Endometrium (tissue), 2 donors: ENCODE measurements at regions not wholly inside any gene's neighbourhood (a gene's known extent, or its start where the extent isn't known, plus 50 kb on each side); places are given as distances from the start of the nearest gene placed in this dataset.
"Not testable (repeated sequence)": the region's sequence is repeated elsewhere in the genome, so short reads cannot be mapped to it uniquely, and the experiment has no call there.

ENCODE experiments used
- FAIRE-seq: peaks from 2 replicates; lab custom pipeline; 2012; peaks lifted over from hg19 to GRCh38; lab: Jason Lieb, UNC
- donor health status: control.
- donor health status: control.

DNA sequence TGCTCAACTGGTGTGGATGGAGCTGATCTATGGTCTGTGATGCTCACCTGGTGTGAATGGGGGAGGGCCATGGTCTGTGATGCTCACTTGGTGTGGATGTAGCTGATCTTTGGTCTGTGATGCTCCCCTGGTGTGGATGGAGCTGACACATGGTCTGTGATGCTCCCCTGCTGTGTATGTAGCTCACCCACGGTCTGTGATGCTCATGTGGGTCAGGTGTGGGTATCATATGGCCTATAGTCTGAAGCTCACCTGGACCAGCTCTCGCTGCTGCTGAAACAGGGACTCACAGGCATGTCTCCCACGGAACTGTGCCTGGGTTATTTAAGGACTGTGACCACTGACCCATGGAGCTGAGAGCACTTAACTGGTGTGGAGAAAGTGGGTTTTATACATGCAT lies 109.7 kb downstream of the CRLF2 start:
- FAIRE-seq, result no peak

DNA sequence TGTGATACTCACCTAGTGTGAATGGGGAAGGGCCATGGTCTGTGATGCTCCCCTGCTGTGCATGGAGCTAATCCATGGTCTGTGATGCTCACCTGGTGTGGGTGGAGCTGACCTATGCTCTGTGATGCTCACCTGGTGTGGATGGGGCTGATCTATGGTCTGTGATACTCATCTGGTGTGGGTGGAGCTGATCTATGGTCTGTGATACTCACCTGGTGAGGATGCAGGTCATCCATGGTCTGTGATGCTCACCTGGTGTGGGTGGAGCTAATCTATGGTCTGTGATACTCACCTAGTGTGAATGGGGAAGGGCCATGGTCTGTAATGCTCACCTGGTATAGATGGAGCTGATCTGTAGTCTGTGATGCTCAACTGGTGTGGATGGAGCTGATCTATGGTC lies 110.2 kb downstream of the CRLF2 start:
- not testable (repeated sequence) for FAIRE-seq

DNA sequence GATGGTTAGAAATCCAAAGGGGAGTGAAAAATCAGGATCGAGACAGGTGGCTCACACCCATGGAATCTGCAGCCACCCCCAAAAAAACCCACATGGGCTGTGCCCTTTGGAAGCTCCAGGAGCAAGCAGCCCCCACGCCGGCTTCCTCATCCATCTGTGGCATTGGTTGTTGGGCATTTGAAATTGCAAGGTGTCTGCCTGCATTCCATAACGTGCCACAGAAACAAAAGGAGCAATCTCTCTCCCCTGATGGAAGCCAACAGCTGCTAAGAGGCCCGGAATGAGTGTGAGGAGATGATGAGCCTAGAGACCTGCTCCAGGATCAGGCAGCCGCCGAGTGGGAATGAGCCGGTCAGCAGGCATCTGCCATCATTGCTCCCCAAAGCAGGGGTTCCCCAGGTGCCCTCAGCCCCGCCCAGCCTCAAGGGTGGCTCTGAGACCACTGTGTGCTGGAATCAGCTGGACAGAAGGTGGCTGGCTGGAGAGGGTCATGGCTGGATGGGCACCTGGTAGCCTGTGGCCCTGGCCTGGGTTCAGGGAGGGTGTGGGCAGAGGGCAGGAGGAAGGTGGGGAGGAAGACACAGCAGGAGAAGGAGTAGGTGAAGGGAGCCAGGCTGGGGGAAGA lies 113.2 kb downstream of the CRLF2 start:
- no peak for FAIRE-seq

DNA sequence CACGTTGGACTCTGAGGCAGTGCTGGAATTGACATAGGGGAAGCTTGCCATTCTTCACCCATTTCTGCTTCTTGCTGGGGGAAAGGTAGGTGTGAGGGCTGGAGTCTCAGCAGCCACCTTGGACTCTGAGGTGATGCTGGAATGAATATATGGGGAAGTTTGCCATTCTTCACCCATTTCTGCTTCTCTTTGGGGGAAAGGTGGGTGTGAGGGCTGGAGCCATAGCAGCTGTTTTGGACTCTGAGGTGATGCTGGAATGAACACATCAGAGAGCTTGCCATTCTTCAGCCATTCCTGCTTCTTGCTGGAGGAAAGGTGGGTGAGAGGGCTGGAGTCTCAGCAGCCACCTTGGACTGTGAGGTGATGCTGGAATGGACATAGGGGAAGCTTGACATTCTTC lies 115.1 kb downstream of the CRLF2 start:
- no peak for FAIRE-seq

DNA sequence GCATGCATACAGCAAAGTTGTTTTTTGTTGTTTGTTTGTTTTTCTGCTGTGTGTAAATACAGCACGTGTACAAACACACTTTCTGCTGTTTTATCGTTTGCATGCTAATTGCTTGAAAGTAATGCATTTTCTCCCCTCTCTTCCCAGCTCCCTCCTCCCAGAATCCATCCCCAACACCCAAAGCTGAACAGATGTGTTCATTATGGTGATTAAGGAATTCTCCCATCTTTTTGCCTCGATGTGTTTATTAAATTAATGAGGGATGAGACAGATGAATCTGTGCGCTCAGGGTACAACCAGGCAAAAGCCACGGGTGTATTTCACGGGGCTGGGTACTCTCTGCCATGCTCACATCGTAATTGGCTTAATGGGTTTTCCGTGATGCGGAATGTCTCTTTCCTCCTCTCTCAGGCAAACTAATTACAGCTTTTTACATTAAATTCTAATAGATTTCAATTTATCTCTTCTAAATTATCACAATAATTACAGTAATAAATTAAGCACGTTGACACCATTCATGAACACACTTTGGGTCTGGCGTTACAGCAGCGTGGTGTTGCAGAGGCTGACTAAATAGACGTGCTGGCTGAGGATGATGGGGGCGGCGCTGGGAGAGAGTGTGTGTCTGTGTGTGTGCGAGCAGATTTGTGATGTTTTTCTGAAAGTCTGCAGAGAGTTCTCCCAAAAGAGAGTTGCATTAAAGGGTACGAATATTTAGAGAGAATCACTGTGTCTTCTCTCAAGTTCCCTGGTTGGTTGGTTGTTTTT lies 117.7 kb downstream of the CRLF2 start:
- FAIRE-seq, result no peak

DNA sequence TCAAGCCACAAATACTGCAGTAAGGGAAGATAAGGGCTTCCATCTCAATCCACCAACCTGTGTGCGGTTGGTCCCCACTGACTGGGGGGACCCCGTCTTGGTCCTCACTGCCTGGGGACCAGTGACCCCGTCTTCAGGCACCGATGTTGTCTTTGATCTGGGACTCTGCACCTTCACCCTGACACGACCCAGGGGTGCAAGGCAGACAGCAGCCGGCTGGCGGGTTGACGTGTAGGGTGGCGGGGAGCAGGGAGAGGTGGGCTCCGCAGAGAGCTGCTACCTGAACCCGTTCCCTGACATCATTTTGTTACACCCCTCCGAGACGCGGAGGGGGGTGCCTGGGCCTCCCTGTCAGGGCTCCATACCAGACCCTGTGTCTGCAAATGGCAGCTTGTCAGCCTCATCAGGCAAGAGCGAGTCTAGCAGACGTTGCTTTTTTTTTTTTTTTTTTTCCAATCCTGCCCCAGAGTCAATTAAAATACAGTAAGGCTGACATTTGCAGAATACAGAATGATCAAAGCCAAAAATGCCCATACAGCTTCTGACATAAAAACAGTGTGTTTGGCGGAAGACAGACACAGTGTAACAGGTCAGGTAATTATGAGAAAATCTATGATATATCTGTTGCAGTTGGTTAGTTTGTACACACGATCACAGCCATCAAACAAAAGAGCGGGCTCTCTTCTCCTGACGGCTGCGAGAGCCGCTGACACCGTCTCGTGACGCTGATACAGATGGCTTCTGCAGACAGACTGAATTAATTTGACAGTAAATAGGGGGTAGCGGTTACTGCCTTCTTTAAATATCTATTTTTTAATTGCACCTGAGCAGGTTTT lies 118.6 kb downstream of the CRLF2 start:
- FAIRE-seq, result no peak

DNA sequence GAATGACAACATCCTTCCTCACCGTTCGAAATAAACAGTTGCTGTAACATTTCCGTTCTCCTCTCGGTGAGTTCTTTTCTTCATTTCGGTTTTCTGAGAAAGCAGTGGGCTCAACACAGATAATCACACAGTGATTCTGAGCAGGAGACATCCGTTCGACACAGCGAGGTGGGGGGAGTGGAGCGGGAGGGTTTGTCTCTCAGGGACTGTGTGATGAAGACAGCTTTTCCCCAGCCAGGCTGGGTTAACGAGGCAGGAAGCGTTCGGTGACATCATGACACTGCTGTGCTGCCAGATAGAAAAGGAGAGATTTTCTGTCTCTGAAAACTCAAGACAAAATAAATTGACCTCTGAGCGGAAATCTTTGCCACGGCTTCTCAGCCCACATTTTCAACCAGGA lies 119.3 kb downstream of the CRLF2 start:
- no peak for FAIRE-seq

DNA sequence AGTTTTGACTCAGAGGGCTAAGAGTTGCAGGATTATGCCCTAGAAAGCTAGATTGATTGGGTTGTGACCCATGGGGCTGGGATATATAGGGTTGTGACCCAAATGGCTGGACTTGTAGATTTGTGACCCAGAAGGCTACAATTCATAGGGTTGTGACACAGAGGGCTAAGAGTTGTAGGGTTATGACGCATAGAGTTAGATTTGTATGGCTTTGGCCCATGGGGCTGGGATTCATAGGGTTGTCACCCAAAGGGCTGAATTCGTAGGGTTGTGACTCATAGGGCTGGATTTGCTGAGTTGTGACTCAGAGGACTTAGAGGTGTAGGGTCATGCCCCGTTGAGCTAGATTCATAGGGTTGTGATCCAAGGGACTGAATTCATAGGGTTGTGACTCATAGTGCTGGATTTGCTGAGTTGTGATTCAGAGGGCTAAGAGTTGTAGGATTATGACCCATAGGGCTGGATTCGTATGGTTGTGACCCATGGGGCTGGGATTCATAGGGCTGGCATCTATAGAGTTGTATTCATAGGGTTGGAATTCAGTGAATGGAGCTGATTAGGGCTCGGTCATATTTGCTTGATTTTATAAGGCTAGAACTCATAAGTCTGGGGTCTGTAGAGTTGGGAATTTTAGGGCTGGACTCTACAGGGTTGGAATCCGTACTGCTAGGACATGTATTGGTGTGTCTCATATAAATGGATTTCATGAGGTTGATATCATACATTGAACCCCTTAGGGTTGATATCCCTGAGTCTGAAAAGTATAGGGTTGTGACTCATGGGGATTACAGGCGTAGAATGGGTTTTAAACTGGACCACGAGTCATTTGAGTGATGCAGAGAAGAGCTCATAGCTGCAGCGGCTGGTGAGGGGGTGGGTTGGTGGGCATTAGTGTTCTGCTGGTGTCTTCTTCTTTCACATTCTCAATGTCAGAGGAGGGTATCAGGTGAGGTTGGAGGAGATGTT lies 125.7 kb downstream of the CRLF2 start:
- no peak for FAIRE-seq

DNA sequence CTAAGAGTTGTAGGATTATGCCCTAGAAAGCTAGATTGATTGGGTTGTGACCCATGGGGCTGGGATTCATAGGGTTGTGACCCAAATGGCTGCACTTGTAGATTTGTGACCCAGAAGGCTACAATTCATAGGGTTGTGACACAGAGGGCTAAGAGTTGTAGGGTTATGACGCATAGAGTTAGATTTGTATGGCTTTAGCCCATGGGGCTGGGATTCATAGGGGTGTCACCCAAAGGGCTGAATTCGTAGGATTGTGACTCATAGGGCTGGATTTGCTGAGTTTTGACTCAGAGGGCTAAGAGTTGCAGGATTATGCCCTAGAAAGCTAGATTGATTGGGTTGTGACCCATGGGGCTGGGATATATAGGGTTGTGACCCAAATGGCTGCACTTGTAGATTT lies 126.6 kb downstream of the CRLF2 start:
- FAIRE-seq, result not testable (repeated sequence)

DNA sequence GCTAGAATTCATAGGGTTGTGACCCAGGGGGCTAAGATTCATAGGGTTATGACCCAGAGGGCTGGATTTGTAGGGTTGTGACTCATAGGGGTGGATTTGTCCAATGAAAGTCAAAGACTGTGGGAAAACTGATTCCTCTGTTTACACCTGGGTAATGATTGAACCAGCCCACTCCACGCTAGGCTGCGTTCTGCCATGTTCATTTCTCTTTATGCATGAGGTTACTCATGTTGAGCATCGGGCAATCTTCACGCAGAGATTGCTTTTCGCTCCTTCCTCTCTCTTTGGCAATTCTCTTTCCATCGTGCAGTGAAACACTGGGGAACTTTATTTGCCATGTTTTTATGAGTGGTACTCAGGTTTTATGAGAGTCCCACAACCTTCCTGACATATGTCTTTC lies 127.8 kb downstream of the CRLF2 start:
- no peak for FAIRE-seq

DNA sequence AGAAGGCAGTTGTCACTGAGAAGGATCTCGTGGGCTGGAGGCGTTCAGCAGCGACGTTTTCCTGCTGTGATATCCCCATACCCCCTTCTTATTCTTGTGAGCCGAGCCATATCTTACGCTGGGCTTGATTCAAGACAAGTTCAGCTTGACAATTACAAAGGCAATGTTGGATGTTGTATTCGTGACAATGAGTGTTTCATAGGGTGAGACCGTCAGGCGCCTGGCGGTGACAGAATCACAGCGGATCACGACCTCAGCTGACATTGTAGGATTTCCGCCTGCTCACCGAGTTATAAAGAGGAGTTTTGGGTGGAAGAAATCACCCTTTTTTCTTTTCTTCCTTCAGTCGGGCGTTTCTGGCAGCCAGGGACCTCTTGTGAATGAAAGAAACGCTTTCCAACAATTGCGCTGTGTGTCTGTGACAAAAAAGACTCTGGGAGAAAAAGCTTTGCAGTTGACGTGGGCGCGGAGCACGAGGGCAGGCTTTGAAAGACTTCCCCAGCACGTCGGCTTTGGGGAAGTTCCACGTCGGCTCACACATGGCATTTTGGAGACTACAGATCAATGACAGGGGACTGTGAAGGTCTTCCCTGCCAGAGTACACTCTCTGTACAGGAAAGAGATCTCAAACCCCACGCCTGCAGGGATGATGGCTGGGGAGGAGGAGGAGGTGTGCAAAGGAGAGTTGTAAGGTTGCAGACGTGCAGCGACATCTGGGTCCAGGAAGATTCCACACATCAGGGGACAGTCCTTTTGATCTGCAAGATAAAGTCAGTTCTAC lies 135.4 kb downstream of the CRLF2 start:
- no peak for FAIRE-seq

DNA sequence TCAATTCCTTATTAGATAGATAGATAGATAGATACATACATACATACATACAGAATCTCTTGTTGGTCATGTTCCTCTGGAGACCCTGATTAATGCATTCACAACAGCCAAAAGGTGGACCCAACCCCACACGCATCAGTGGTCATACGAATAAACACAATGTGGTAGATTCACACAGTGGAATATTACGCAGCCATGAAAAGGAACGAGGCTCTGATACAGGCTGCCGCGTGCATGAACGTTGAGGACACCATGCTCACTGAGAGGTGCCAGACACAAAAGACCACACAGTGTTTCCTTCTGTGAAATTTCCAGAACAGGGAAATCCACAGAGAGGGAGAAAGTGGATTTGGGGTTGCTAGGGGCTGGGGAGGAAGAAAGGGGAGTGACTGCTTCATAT lies 136.7 kb downstream of the CRLF2 start:
- no peak for FAIRE-seq

DNA sequence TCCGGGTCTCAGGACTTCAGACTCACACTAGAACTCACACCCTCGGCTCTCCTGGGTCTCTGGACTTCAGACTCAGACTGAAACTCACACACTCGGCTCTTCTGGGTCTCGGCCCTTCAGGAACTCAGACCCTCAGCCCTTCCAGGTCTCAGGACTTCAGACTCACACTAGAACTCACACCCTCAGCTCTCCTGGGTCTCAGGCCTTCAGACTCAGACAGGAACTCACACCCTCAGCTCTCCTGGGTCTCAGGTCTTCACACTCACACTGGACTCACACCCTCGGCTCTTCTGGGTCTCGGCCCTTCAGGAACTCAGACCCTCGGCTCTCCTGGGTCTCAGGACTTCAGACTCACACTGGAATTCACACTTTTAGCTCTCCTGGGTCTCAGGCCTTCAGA lies 137.3 kb downstream of the CRLF2 start:
- no peak for FAIRE-seq

DNA sequence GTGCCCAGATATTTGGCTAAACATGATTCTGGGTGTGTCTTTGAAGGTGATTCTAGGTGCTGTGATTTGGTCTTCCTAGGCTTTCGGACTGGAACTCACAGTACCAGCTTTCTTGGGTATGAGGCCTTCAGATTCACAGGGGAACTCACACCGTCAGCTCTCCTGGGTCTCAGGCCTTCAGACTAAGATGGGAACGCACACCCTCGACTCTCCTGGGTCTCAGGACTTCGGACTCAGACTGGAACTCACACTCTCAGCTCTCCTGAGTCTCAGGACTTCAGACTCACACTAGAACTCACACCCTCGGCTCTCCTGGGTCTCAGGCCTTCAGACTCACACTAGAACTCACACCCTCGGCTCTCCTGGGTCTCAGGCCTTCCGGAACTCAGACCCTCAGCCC lies 137.7 kb downstream of the CRLF2 start:
- FAIRE-seq, result no peak

DNA sequence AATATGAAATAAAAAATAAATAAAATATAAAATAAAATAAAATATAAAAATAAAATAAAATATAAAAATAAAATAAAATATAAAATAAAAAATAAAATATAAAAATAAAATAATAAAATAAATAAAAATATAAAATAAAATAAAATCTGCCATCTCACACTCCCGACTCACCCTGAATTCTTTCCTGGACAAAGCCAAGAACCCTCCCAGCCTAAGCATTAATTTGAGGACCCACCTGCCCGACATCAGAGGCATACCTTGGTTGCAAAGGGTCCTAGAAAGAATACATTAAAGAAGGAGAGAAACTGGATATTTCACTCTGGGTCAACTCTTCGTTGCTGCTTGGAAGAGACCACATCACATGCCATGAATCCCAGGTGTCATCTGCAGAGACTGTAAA lies 138.3 kb downstream of the CRLF2 start:
- no peak for FAIRE-seq

DNA sequence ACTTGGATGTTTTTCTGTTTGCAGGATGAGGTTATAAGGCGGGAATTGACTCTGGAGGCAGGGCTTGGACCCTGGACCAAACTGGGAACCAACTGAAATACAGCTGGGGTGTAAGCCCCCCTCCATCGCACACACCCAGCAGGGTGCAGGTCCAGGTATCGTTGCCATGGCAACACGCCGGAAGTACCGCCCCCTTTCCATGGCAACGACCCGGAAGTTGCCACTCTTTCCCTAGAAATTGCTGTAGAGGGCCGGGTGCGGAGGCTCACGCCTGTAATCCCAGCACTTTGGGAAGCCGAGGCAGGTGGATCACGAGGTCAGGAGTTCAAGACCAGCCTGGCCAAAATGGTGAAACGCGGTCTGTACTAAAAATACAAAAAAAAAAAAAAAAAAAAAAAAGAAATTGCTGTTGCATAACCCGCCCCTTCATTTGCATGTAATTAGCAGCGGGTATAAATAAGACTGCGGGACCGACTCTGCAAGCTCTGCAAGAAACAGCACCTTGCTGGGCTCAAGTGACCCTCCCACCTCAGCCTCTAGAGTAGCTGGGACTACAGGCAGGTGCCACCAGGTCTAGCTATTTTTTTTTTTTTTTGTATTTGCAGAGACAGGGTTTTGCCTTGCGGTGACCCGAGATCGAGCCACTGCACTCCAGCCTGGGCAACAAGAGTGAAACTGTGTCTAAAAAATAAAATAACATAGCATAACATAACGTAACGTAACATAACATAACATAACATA lies 139.6 kb downstream of the CRLF2 start:
- FAIRE-seq, result no peak

DNA sequence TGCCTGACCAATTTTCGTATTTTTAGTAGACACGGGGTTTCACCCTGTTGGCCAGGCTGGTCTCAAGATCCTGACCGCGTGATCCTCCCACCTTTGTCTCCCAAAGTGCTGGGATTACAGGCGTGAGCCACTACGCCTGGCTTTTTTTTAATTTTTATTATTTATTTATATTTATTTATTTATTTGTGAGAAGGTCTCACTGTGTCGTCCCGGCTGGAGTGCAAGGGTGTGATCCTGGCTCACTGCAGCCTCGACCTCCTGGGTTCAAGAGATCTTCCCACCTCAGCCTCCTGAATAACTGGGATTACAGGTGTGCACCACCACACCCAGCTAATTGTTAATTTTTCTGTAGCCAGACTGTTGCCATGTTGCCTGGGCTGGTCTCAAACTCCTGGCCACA lies 141.1 kb downstream of the CRLF2 start:
- FAIRE-seq, result no peak

DNA sequence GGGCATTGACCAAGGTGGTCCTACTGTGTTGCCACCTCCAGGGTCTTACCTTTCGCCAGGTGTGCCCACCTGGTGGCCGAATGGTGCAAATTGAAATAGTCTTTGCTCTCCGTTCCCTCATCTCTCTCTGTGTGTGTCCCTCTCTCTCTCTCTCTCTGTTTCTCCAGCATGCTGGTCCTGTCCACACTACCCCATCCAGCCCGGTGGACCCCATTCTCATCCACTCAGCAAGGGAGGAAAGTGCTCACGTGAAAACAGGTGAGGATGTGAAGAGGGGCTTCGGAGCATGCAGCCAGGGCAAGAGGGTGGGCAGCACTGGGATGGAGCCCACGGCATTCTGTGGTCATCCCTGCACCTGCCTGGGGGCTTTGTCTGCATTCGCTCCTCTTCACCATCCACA lies 150.1 kb downstream of the CRLF2 start:
- FAIRE-seq, result no peak

DNA sequence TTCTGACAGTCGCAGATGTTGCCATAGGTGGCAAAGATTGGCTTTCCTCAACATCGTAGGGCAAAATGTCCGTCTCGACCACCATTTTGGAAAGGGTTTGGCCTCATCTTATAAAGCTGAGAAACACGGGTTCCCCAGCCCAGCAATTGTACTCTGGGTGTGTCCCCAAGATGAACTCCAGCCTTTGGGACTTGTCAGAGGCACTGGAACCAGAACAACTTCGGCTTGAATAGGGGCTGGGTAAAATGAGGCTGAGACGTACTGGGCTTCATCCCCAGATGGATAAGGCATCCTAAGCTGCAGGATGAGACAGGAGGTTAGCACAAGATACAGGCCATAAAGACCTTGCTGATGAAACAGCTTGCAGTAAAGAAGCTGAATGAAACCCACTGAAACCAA lies 151.9 kb downstream of the CRLF2 start:
- FAIRE-seq, result no peak
